ENCODE measurements at regions not wholly inside any gene's neighbourhood (a gene's known extent, or its start where the extent isn't known, plus 50 kb on each side); places are given as distances from the start of the nearest gene placed in this dataset.

DNA sequence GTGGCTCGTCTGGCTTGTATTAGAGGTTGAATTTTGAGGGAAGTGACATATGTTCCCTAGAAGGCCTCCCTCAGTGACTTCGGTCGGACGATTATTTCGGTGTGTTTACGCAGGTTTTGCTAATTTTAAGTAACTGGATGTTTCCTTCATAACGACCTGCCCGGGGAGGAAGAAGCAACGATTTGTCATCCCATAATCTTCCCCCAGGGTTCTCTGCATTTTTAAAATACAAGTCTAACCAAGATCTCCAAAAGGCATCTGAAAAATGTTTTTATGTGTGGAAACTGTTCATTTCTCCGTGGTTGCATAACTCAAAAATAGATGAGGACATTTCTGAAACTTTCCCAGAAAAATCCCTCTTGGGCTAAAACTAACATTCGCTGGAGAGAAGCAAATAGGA lies 195.4 kb downstream of the SHOX start:
- TF ChIP-seq, protein P1, sequence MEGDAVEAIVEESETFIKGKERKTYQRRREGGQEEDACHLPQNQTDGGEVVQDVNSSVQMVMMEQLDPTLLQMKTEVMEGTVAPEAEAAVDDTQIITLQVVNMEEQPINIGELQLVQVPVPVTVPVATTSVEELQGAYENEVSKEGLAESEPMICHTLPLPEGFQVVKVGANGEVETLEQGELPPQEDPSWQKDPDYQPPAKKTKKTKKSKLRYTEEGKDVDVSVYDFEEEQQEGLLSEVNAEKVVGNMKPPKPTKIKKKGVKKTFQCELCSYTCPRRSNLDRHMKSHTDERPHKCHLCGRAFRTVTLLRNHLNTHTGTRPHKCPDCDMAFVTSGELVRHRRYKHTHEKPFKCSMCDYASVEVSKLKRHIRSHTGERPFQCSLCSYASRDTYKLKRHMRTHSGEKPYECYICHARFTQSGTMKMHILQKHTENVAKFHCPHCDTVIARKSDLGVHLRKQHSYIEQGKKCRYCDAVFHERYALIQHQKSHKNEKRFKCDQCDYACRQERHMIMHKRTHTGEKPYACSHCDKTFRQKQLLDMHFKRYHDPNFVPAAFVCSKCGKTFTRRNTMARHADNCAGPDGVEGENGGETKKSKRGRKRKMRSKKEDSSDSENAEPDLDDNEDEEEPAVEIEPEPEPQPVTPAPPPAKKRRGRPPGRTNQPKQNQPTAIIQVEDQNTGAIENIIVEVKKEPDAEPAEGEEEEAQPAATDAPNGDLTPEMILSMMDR (IDR thresholded peaks at IDR 0.05), result no peak
- TF ChIP-seq POLR2A (IDR thresholded peaks at IDR 0.05) (no peak), POLR2AphosphoS5 (IDR thresholded peaks at IDR 0.05) (no peak)

Measured in gastroesophageal sphincter (tissue), 3 donors.